HT-29 (cell line): ENCODE measurements at regions not wholly inside any gene's neighbourhood (a gene's known extent, or its start where the extent isn't known, plus 50 kb on each side); places are given as distances from the start of the nearest gene placed in this dataset.

Experiments
- DNase-seq: peaks from one replicate; pipeline ENCODE4 v3.0.0-alpha.2; 2015; ENCODE audit warnings: low spot score

DNA sequence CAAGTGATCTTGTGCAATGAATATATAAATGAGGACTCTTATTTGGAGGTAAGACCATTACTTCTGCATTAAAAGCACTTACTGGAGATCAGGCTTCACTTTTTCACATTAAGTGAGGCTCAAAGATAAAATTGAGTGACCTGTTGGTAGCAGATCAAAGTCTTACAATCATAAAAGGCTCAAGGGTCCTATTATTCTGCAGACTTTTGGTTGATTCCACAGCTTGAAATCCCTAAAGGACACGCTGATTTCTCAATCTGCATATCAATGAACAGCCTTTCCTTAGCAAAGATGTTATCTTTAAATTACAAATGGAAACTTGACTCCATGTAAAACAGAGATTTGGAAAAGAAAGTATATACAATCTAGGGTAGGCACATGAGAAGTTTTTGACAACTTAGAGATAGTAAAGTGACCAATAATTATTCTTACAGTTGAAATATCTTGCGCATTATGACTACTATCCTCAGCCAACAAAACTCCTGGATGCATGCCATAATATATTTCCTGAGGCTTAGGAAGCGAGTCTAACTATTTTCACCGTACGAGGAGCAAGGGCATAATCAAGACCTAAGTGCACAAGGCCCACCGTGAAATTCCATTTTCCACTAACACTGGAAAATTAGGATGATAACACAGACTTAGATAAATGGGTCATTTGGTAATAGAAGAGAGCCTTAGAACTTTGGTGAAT lies 640.7 kb downstream of the LIG4 start:
- DNase-seq = no peak

DNA sequence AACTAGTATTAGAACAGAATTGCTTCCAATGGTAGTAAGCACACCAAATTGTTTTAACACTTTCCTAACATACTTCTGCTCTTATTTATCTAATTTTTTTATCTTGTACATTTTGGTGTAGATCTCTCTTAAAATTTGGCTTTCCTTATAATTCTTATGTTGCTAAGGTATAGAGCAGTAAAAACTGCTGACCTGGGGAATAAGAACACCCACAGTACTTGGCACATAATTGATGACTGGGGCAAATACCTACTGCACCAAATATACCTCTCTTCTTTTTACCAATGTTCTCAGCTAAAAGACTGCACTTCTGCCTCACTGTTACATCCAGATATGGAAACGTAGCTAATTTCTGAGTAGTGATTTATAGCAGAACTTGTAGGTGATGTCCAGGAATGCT lies 642.2 kb downstream of the LIG4 start:
- no peak for DNase-seq

DNA sequence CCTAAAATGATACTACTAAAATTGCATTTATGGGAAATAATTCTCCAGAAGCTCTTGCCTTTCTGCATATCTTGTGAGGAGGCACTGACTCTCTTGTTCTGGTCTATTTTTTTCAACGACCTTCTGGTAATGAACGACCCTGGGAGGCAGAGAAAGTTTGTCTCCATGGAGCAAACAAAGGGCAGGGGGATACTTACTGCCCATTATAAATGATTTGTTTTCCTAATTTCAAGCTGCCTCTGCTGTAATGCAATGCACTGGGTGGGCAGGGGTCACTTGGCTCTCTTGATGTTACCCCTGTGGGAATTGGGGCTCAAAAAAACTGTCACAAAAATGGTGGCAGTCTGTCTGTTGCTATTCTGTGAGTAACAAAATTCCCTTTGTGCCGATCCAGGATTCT lies 643.2 kb downstream of the LIG4 start:
- no peak for DNase-seq

DNA sequence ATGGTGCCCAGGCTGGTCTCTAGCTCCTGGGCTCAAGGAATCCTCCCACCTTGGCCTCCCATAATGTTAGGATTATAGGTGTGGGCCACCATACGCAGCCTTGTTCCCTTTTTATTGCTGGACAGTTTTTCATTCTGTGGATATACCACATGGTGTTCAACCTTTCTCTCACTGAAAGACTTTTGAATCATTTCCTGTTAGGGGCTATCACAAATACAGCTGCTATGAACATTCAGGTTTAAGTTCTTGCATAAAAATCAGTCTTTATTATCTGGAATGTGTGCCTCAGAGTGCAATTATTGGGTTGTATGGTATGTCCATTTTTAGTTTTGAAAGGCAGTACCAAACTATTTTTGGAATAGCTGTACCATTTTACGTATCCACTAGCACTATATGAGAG lies 647.2 kb downstream of the LIG4 start:
- no peak for DNase-seq

DNA sequence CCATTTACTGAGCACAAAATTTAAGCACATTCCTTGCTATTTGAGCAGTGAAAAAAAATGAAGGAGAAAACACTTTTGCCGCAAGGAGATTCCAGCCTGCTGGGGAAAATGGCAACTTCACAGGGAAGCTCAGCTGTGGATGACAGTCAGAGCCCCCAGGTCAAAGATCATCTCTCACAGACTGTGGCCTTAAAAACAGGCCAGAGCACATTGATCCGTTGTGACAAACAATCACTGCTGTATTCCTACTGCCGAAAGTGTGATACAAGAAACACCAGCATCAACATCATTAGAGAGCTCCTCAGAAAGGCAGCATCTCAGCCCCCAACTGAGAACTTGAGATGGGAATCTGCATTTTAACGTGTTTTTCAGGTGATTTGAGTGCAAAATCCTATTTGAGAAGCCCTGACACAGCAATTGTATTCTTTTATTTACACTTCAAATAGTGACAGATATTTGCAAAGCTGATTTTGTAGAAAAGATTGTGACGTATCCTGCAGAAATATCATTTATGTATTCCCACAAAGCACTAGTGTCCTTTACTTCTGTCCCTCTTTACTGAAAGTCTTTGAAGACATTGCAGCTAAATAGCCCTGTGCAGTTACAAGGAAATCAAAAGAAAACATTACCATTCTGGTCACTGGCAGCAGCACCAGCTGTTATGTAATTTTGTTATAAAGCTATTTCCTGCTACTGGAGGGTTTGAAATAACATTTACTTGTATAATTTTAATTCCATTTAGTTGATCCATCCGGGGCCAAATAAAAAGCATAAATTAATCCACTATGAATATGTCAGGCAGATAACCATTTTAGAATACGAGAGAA lies 652.0 kb downstream of the LIG4 start:
- DNase-seq = no peak

DNA sequence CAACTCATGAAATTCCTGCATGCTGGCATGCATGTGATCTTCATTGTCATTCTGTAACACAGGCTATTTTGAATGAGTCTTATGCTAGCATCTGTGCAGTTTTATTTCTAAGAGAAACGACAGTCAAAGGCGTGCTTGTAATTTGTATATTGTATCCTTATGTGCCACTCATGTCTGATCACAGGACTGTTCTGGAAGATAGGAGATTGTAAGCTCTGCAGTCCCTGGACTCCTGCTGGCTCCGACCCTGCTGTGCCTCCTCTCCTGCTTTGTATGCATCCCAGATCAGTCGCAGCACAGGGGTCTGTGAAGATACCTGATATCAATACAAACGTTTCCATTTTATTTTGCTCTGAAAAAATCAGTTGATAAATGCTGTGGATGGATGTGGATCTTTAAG lies 653.1 kb downstream of the LIG4 start:
- no peak for DNase-seq

DNA sequence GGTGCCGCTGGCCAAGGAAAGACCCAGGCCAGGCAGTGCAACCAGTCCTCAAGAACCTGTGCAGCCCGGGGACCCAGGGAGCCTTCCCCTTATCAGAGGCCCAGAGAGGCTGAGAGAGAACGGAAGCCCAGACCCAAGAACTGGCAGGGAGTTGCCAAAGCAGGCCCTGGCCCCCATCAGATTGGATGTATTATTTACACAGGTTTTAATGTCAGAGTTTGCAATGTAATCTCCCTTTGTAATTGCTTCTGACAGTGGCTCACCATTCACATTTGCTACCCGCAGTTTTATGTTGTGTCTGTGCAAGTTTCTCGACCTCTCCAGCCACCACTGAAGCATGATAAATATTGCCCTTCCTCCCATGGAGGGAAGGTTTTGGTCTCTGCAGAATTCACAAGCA lies 660.9 kb downstream of the LIG4 start:
- no peak for DNase-seq

DNA sequence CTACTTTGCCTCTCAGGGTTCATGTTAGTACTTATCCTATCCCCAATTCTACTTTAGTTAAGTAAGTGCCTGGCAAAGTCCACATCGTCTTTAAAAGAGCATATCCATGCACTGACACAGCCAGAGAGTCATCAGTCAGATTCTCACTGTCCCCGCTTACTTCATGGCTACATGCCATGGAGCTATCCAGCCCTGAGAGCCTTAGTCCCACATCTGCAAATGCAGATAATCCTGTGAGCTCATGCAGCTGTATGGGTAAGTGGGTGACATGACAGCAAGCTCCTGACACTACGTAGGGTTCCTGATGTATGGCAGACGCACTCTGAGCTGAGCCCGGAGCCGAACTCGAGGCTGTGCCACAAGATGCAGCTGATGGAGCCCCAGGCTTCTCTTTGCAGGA lies 661.5 kb downstream of the LIG4 start:
- DNase-seq = no peak

DNA sequence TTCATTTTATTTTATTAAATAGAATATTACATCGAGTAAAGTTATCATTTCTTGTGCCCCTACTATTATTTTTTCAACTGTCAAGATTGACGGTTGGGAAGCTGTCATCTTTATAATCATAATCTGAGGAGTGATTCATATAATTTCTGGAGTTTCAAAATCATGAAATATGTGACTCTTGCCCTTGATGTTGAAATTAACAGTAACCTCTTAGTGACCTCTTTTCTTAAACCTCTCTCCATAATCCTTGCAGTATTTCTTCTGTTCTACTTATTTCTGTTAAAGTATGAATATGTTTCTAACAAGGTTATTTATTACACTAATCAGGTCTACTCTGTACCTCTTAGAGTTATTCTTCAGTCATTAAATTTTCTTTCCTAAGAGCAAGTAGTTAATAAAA lies 663.8 kb downstream of the LIG4 start:
- no peak for DNase-seq

DNA sequence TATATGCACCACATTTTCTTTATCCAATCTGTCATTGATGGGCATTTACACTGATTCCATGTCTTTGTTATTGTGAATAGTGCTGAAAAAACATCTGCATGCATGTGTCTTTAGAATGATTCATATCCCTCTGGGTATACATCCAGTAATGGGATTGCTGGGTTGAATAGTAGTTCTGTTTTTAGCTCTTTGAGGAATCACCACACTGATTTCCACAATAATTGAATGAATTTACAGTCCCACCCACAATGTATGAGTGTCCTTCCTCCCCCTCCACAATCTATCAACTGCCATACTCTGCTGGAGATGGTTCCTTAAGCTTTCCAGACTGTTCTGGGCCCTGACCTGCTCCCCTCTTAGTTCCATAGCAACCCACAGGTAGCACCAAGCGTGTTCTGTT lies 667.0 kb downstream of the LIG4 start:
- no peak for DNase-seq

DNA sequence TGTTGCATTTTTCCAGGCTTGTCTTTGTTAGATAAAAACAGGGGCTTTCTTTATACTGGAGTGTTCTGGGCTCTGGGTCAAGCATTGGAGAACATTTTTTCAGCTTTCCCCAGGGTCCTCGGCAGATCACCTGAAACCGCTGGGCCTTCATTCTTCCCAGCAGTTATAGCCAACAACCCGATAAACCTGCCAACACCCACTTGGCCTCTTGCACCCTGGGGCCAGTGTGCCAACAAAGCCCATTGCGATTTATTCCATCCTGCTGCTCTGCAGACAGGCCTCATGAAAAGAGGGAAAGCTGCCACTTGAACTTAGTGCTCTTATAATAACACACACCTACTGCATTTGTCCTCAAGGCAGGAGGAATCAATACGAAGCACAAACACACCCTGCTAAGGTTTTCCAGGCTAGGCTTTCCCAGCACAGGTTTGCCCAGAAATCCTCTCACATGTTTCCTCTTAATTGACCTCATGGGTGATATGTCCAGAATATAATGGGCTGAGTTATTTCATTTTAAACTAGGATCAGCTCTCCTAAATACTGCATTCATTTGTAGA lies 669.3 kb downstream of the LIG4 start:
- no peak for DNase-seq

DNA sequence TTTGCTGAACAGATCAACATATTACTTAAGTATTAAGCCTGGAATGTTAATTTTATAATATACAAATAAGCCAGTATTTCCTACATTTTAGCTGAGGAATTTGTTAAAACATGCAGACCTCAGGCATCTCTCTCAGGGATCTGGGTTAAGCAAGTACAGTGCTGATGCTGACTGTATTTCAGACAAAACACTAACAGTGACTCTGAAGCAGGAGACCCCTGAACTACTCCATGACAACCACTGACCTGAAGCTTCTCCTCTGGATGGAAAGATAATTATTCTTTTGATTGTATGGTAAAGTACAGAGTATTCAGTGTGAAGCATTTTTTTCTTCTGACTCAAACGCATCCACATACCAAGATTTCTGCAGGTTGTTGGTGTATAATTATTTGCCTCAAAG lies 680.8 kb downstream of the LIG4 start:
- DNase-seq = no peak

DNA sequence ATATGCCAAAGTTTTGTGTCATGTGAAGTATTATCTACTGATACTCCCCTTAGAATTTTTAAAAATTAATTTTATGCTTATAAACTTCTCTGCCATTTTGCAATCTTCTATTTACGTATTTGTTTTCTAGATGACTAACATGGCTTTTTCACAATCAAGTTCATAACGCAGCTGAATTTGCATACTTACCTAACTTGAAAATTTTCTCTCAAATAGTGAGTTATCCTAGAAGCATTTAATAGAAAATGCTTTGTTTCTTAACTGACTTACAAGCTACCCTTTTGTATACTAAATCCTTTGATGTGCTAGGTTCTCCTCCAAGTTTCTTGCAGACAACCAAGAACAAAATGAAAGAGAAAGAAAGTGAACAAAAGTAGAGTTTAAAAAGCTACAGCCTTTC lies 683.5 kb downstream of the LIG4 start:
- no peak for DNase-seq

DNA sequence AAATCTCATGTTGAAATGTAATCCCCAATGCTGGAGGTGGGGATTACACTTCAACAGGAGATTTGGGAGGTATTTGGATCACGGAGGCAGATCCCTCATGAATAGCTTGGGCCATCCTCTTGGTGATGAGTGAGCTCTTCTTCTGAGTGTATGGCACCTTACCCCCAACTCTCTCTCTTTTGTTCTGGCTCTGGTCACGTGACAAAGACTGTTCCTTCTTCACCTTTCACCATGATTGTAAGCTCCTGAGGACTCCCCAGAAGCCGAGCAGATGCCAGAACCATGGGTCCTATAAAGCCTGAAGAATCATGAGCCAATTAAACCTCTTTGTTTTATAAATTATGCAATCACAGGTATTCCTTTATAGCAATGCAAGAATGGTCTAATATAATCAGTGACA lies 684.2 kb downstream of the LIG4 start:
- no peak for DNase-seq

DNA sequence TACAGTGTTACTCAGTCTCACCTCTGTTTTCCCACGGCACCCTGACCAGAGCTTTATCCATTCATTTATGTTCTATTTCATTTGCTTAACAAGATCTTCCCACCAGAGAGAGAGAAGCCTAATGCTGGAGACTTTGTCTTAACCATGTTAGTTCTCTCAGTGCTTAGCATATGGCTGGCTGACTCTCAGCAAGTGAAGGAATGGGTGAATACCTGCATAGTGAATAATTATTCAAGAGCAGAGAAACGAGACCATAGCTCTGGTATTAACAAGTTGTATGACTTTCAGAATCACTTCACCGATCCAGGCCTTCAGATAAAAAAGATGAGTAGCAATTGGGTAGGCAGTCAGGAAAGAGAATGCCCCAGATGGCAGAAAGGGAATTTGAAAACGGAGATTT lies 686.3 kb downstream of the LIG4 start:
- DNase-seq = no peak

DNA sequence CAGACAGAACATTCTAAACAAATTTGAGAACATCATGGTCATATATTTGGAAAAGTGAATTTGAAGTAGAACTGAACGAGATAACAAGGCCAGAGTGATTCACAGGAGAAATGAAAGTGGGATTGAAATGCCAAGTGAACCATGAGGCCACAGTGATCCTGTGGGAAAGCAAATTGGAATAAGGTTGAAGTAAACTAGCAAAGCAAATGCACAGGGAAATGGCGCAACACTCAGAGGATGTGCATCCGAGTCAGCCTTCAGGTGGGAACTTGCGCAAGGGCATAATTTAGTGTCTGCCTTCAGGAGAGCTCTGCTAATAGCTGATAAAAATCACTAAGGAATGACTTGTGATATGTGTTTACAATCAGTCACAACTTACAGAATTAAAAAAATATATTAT lies 696.6 kb downstream of the LIG4 start:
- DNase-seq = no peak

DNA sequence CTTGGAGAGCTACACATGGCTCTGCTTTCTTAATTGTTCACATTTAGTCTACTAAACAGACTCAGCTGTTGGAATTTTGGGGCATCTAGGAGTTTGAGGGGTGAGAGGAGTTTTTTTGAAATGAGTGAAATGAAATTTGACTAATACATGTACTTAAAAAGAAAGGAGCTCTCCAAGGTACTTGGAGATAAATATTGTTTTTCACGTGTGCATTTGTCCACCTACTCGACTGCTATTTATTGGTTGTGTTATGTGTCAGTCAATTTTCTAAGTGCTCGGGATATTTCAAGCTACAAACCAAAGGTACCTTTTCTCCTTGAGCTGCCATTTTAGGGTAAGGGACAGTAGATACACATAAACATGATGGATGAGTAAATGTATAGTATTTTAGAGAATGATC lies 697.0 kb downstream of the LIG4 start:
- DNase-seq = peak; percentile 18

DNA sequence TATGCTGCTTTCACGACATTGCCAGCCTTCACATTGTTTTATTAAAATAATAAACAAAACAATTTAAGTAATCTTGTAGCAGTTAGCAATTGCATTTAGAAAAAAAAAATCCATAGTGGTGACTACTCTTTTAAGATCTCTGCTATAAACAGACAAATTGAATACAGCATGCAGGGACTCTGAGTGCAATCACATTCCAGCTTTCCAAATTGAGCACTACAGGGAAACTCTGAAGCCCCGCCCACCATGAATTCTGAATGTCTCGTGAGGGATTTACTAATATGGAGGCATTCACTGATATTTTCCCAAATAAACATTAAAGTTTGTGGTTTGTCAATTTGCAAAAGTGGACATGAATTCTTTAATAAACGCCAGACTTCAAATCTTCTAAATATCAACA lies 698.8 kb downstream of the LIG4 start:
- no peak for DNase-seq

DNA sequence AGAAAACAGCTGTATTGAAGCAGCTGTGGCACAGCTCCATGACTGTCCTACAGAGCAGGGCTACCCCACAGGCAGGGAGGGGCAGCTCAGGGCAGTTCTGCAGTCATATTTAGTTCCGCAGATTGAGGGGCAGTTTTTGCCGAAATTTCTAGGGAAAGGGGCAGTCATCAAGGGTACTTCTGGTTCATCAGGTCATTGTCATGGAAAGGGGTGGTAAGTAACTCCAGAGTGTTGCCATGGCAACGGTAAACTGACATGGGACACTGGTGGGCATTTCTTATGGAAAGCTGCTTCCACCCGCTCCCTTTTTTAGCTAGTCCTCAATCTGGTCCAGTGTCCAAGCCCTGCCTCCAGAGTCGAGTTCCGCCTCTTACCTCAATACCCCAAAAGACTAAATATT lies 702.8 kb downstream of the LIG4 start:
- DNase-seq = no peak

DNA sequence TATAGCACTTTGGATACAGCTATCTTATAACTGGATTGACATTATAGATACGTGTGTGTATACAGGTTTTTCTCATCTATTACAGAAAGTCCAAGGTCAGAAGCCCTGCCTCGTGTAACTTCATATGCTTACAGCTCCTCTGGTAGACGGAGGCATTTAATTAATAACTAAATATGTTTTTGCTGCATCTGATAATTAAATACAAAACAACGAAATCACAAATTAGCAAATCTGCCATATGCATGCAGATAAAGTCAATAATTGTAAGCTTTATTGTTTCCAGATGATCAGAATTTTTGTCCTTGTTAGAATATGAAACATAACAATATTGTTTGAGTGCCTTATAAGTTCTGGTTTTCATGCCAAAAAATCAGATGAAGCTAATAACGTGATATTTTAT lies 717.7 kb downstream of the LIG4 start:
- no peak for DNase-seq

DNA sequence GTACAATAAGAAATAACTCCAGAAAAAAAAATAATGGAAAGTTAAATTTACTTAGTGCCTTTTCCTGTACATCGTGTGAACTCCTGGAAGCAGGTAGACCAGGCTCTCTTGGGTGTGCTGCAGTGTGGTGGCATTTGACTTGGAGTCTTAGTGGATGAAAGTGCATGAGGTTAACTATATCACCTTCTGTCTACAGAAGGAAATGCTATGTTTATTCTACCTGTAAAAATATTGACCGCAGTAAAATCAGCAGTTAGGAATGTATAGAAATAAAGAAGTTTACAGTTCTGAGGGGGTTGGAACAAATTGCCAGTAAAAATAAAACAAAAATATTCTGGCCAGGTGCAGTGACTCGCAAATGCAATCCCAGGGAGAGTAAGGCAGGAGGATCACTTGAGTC lies 722.1 kb downstream of the LIG4 start:
- DNase-seq = peak; percentile 10

DNA sequence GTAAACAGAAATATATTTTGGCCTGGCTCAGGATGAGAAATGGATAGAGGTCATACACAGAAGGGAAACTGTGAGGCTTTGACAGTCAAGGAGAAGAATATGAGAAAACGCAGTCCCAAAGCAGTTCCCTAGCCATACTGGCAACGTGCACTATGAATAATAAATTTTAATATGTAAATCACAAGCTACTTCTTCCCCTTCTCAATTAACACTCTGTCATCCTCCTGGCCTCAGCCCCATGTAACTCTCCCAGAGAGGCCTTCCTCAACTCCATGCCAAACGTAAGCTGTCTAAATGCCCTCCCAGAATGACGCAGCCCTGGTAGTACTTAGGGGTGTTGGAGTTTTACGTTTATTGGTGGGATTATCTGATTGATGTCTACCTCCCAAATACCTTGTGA lies 732.6 kb downstream of the LIG4 start:
- DNase-seq = no peak

DNA sequence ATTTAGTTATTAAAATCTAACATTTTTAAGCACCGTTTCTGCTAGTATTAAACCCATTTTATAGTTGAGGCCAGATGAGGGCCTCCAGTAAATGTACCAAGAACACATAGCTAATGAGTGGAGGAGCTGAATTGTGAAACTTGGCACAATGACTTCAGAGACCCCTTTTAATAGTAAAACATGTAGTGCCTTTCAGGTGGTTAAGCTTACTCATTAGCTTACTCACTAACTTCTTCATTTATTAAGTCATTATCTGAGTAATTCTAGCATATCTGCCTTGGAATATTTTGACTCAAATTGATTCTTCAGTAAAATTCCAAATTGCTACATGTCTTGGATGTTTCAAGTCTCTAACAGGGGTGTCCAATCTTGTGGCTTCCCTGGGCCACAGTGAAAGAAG lies 735.2 kb downstream of the LIG4 start:
- DNase-seq = no peak
